SK-N-SH treated with all-trans-retinoic acid at 6 μM for 48 hours (cell line): ENCODE measurements at regions not wholly inside any gene's neighbourhood (a gene's known extent, or its start where the extent isn't known, plus 50 kb on each side); places are given as distances from the start of the nearest gene placed in this dataset.

Source experiments
- ATAC-seq: fragments of 200-7000 bp; cut with Tn5 transposase; 3 replicates; pipeline ENCODE4 v1.9.1; 2020; ENCODE audit warnings: mild to moderate bottlenecking, moderate library complexity
- ARNTL ChIP-seq: fragments of 450-650 bp; formaldehyde crosslinking; IDR thresholded peaks from 2 replicates; pipeline ENCODE4 v1.5.0; 2020; ENCODE audit warnings: low read depth, mild to moderate bottlenecking, moderate library complexity, borderline replicate concordance
- BACH2 ChIP-seq: fragments of 250-450 bp; sonication (Bioruptor Pico); IDR thresholded peaks from 2 replicates; pipeline ENCODE4 v1.9.0; 2021; ENCODE audit warnings: mild to moderate bottlenecking, borderline replicate concordance
- CREB5 ChIP-seq: fragments of 250-450 bp; sonication (Bioruptor Pico); IDR thresholded peaks from 2 replicates; pipeline ENCODE4 v1.5.1; 2020; ENCODE audit warnings: low read depth, mild to moderate bottlenecking, moderate library complexity
- CSDC2 ChIP-seq: fragments of 250-450 bp; sonication (Bioruptor Pico); IDR thresholded peaks from 2 replicates; pipeline ENCODE4 v1.5.0; 2020; ENCODE audit warnings: mild to moderate bottlenecking, moderate library complexity
- CSRNP3 ChIP-seq: fragments of 250-450 bp; sonication (Bioruptor Pico); IDR thresholded peaks from 2 replicates; pipeline ENCODE4 v1.5.1; 2021; ENCODE audit warnings: mild to moderate bottlenecking, moderate library complexity
- ESRRG ChIP-seq: fragments of 250-450 bp; sonication (Bioruptor Pico); IDR thresholded peaks from 2 replicates; pipeline ENCODE4 v1.6.1; 2021; ENCODE audit warnings: mild to moderate bottlenecking
- GLIS3 ChIP-seq: fragments of 250-450 bp; sonication (Bioruptor Pico); IDR thresholded peaks from 2 replicates; pipeline ENCODE4 v1.5.0; 2020; ENCODE audit warnings: mild to moderate bottlenecking, moderate library complexity
- ISL1 ChIP-seq: fragments of 250-450 bp; sonication (Bioruptor Pico); IDR thresholded peaks from 2 replicates; pipeline ENCODE4 v2.1.2; 2022; ENCODE audit warnings: mild to moderate bottlenecking, moderate library complexity
- OSR1 ChIP-seq: fragments of 250-450 bp; sonication (Bioruptor Pico); IDR thresholded peaks from 2 replicates; pipeline ENCODE4 v1.8.0; 2022; ENCODE audit warnings: moderate library complexity, mild to moderate bottlenecking, inconsistent platforms
- PATZ1 ChIP-seq: fragments of 250-450 bp; sonication (Bioruptor Pico); IDR thresholded peaks from 2 replicates; pipeline ENCODE4 v1.8.0; 2020; ENCODE audit warnings: mild to moderate bottlenecking, moderate library complexity, borderline replicate concordance
- PPARA ChIP-seq: fragments of 250-450 bp; sonication (Bioruptor Pico); IDR thresholded peaks from 2 replicates; pipeline ENCODE4 v1.5.0; 2020; ENCODE audit warnings: mild to moderate bottlenecking, borderline replicate concordance
- RARB ChIP-seq: fragments of 250-450 bp; sonication (Bioruptor Pico); IDR thresholded peaks from 2 replicates; pipeline ENCODE4 v1.8.0; 2021; ENCODE audit warnings: mild to moderate bottlenecking, moderate library complexity
- SNAI2 ChIP-seq: fragments of 250-450 bp; sonication (Bioruptor Pico); IDR thresholded peaks from 2 replicates; pipeline ENCODE4 v1.5.0; 2020; ENCODE audit warnings: mild to moderate bottlenecking, moderate library complexity
- TCF4 ChIP-seq: fragments of 250-450 bp; sonication (Bioruptor Pico); IDR thresholded peaks from 2 replicates; pipeline ENCODE4 v1.8.0; 2021; ENCODE audit warnings: mild to moderate bottlenecking, moderate library complexity, borderline replicate concordance
- TOX ChIP-seq: fragments of 250-450 bp; sonication (Bioruptor Pico); IDR thresholded peaks from 2 replicates; pipeline ENCODE4 v1.8.0; 2021; ENCODE audit warnings: mild to moderate bottlenecking, moderate library complexity, borderline replicate concordance
- TSHZ2 ChIP-seq: fragments of 250-450 bp; sonication (Bioruptor Pico); IDR thresholded peaks from 2 replicates; pipeline ENCODE4 v1.5.0; 2020; ENCODE audit warnings: mild to moderate bottlenecking, moderate library complexity
- ZC3H10 ChIP-seq: fragments of 250-450 bp; sonication (Bioruptor Pico); IDR thresholded peaks from 2 replicates; pipeline ENCODE4 v1.5.1; 2021; ENCODE audit warnings: mild to moderate bottlenecking, moderate library complexity
- ZFP3 ChIP-seq: fragments of 250-450 bp; sonication (Bioruptor Pico); IDR thresholded peaks from 2 replicates; pipeline ENCODE4 v1.5.0; 2020; ENCODE audit warnings: mild to moderate bottlenecking, moderate library complexity
- ZFP30 ChIP-seq: fragments of 450-650 bp; formaldehyde crosslinking; IDR thresholded peaks from 2 replicates; pipeline ENCODE4 v1.5.0; 2022; ENCODE audit warnings: mild to moderate bottlenecking, moderate library complexity
- ZNF565 ChIP-seq: fragments of 450-650 bp; formaldehyde crosslinking; conservative IDR thresholded peaks from 2 replicates; pipeline ENCODE4 v1.5.0; 2020; ENCODE audit warnings: low read depth, mild to moderate bottlenecking, moderate library complexity
- ZNF70 ChIP-seq: fragments of 450-650 bp; formaldehyde crosslinking; IDR thresholded peaks from 2 replicates; pipeline ENCODE4 v1.5.0; 2020; ENCODE audit warnings: mild to moderate bottlenecking, moderate library complexity

GRCh38 chr2:81991282-81991681 is 1686.7 kb upstream of the LRRTM1 start:
- TF ChIP-seq ZC3H10 (CRISPR knock-in tag): no peak
- no peak for TF ChIP-seq RARB (CRISPR knock-in tag)
- TF ChIP-seq TSHZ2 (CRISPR knock-in tag): no peak
- no peak for TF ChIP-seq PATZ1 (CRISPR knock-in tag)
- no peak for TF ChIP-seq CREB5 (CRISPR knock-in tag)
- no peak for TF ChIP-seq ARNTL
- no peak for TF ChIP-seq GLIS3 (CRISPR knock-in tag)
- TF ChIP-seq ZNF70: no peak
- TF ChIP-seq TOX: no peak
- TF ChIP-seq TCF4 (CRISPR knock-in tag): no peak
- no peak for TF ChIP-seq CSDC2 (CRISPR knock-in tag)
- no peak for TF ChIP-seq OSR1
- TF ChIP-seq ESRRG (CRISPR knock-in tag): no peak
- TF ChIP-seq ZFP30 (CRISPR knock-in tag): no peak
- TF ChIP-seq ISL1 (CRISPR knock-in tag): no peak
- TF ChIP-seq PPARA (CRISPR knock-in tag): no peak

GRCh38 chr2:81987370-81987769 is 1682.8 kb upstream of the LRRTM1 start:
- TF ChIP-seq ZNF70: no peak
- no peak for TF ChIP-seq ZFP30 (CRISPR knock-in tag)
- no peak for TF ChIP-seq ISL1 (CRISPR knock-in tag)
- TF ChIP-seq SNAI2 (CRISPR knock-in tag): no peak
- no peak for TF ChIP-seq CSRNP3
- TF ChIP-seq ARNTL: no peak
- no peak for TF ChIP-seq ZFP3
- no peak for TF ChIP-seq OSR1
- no peak for TF ChIP-seq CREB5 (CRISPR knock-in tag)
- TF ChIP-seq ESRRG (CRISPR knock-in tag): no peak
- TF ChIP-seq GLIS3 (CRISPR knock-in tag): no peak
- no peak for TF ChIP-seq PATZ1 (CRISPR knock-in tag)
- TF ChIP-seq RARB (CRISPR knock-in tag): no peak
- TF ChIP-seq PPARA (CRISPR knock-in tag): no peak
- TF ChIP-seq ZNF565 (CRISPR knock-in tag): no peak
- TF ChIP-seq BACH2 (CRISPR knock-in tag): no peak
- no peak for TF ChIP-seq TCF4 (CRISPR knock-in tag)
- TF ChIP-seq TOX: no peak
- no peak for TF ChIP-seq ZC3H10 (CRISPR knock-in tag)
- no peak for TF ChIP-seq TSHZ2 (CRISPR knock-in tag)
- no peak for ATAC-seq

More at GRCh38 chr2:81991282-81991681, 1686.7 kb upstream of the LRRTM1 start:
- no peak for ATAC-seq
